Stimulated activated CD4-positive, alpha-beta T cell treated with anti-CD3 and anti-CD28 coated beads, Interleukin-1b, Interleukin-23, amount 100 ng/mL, for 1 hour (primary cell): ENCODE measurements at regions not wholly inside any gene's neighbourhood (a gene's known extent, or its start where the extent isn't known, plus 50 kb on each side); places are given as distances from the start of the nearest gene placed in this dataset.

Experiments
- DNase-seq, 2 donors: peaks; one replicate each; pipeline ENCODE4 v3.0.0-alpha.2; 2020; ENCODE audit warnings: low read depth in 2 of 2

GRCh38 chr14:62378057-62378456 is 615.8 kb downstream of the SNAPC1 start:
- DNase-seq = no peak

- DNase-seq = no peak
Observed at GRCh38 chr14:62381311-62382070, 619.3 kb downstream of the SNAPC1 start.

GRCh38 chr14:62409169-62409568 is 636.1 kb downstream of the KCNH5 start:
- DNase-seq = no peak

GRCh38 chr14:62409626-62410300 is 635.5 kb downstream of the KCNH5 start:
- no peak for DNase-seq

- DNase-seq = no peak
Observed at GRCh38 chr14:62420847-62421246, 624.4 kb downstream of the KCNH5 start.

- no peak for DNase-seq
Observed at GRCh38 chr14:62428429-62429203, 616.6 kb downstream of the KCNH5 start.

GRCh38 chr14:62429683-62430082 is 615.6 kb downstream of the KCNH5 start:
- DNase-seq = no peak

- DNase-seq = no peak
Observed at GRCh38 chr14:62431496-62431895, 613.8 kb downstream of the KCNH5 start.

- DNase-seq = no peak
Observed at GRCh38 chr14:62432955-62433354, 612.3 kb downstream of the KCNH5 start.

GRCh38 chr14:62436261-62436660 is 609.0 kb downstream of the KCNH5 start:
- DNase-seq = no peak

- DNase-seq = no peak
Observed at GRCh38 chr14:62439210-62439609, 606.0 kb downstream of the KCNH5 start.

GRCh38 chr14:62443796-62444195 is 601.5 kb downstream of the KCNH5 start:
- no peak for DNase-seq

- no peak for DNase-seq
Observed at GRCh38 chr14:62445570-62445969, 599.7 kb downstream of the KCNH5 start.

GRCh38 chr14:62451221-62451620 is 594.0 kb downstream of the KCNH5 start:
- no peak for DNase-seq

GRCh38 chr14:62453226-62453625 is 592.0 kb downstream of the KCNH5 start:
- no peak for DNase-seq

GRCh38 chr14:62455446-62455845 is 589.8 kb downstream of the KCNH5 start:
- no peak for DNase-seq

- DNase-seq = no peak
Observed at GRCh38 chr14:62462988-62463387, 582.3 kb downstream of the KCNH5 start.

- no peak for DNase-seq
Observed at GRCh38 chr14:62468946-62469345, 576.3 kb downstream of the KCNH5 start.

- DNase-seq = no peak
Observed at GRCh38 chr14:62470935-62471334, 574.3 kb downstream of the KCNH5 start.

GRCh38 chr14:62491146-62491545 is 554.1 kb downstream of the KCNH5 start:
- no peak for DNase-seq

- DNase-seq = no peak
Observed at GRCh38 chr14:62497708-62498107, 547.5 kb downstream of the KCNH5 start.

- no peak for DNase-seq
Observed at GRCh38 chr14:62501021-62501750, 544.1 kb downstream of the KCNH5 start.
